Medulla oblongata (tissue), 1 donor: ENCODE measurements at regions not wholly inside any gene's neighbourhood (a gene's known extent, or its start where the extent isn't known, plus 50 kb on each side); places are given as distances from the start of the nearest gene placed in this dataset.

Source experiments
- DNase-seq: peaks from one replicate; pipeline ENCODE4 v3.0.0-alpha.2; 2015; ENCODE audit errors: extremely low spot score

GRCh38 chr17:13355054-13355453, 246.7 kb downstream of the HS3ST3A1 start:
- DNase-seq: no peak

GRCh38 chr17:13353590-13353989, 248.1 kb downstream of the HS3ST3A1 start:
- peak; percentile 12 for DNase-seq

GRCh38 chr17:13352747-13353415, 248.8 kb downstream of the HS3ST3A1 start:
- no peak for DNase-seq

GRCh38 chr17:13351046-13351445, 250.7 kb downstream of the HS3ST3A1 start:
- no peak for DNase-seq

GRCh38 chr17:13350466-13350865, 251.3 kb downstream of the HS3ST3A1 start:
- no peak for DNase-seq

- no peak for DNase-seq
Observed at GRCh38 chr17:13346996-13347762, 254.6 kb downstream of the HS3ST3A1 start.

- DNase-seq: no peak
Observed at GRCh38 chr17:13346592-13346991, 255.1 kb downstream of the HS3ST3A1 start.

GRCh38 chr17:13346081-13346533, 255.6 kb downstream of the HS3ST3A1 start:
- DNase-seq: no peak

GRCh38 chr17:13338421-13338820, 263.3 kb downstream of the HS3ST3A1 start:
- no peak for DNase-seq

GRCh38 chr17:13337864-13338371, 263.8 kb downstream of the HS3ST3A1 start:
- DNase-seq: peak; percentile 74

- DNase-seq: no peak
Observed at GRCh38 chr17:13337151-13337550, 264.6 kb downstream of the HS3ST3A1 start.

GRCh38 chr17:13334374-13334773, 267.4 kb downstream of the HS3ST3A1 start:
- no peak for DNase-seq

- DNase-seq: no peak
Observed at GRCh38 chr17:13333661-13334060, 268.1 kb downstream of the HS3ST3A1 start.

- DNase-seq: no peak
Observed at GRCh38 chr17:13332207-13332606, 269.5 kb downstream of the HS3ST3A1 start.

GRCh38 chr17:13329421-13329820, 272.3 kb downstream of the HS3ST3A1 start:
- no peak for DNase-seq

GRCh38 chr17:13323990-13324389, 277.7 kb downstream of the HS3ST3A1 start:
- DNase-seq: no peak

GRCh38 chr17:13321951-13322701, 279.6 kb downstream of the HS3ST3A1 start:
- no peak for DNase-seq

GRCh38 chr17:13320046-13320785, 281.5 kb downstream of the HS3ST3A1 start:
- no peak for DNase-seq

- no peak for DNase-seq
Observed at GRCh38 chr17:13316657-13317056, 285.1 kb downstream of the HS3ST3A1 start.

GRCh38 chr17:13311306-13311705, 290.4 kb downstream of the HS3ST3A1 start:
- DNase-seq: no peak

GRCh38 chr17:13310858-13311257, 290.9 kb downstream of the HS3ST3A1 start:
- DNase-seq: no peak
